HG02610 (cell line): ENCODE measurements at regions not wholly inside any gene's neighbourhood (a gene's known extent, or its start where the extent isn't known, plus 50 kb on each side); places are given as distances from the start of the nearest gene placed in this dataset.

Experiments
- ATAC-seq: cut with Tn5 transposase; IDR thresholded peaks from one replicate; pipeline ENCODE4 v1.9.1; 2021; ENCODE audit warnings: mild to moderate bottlenecking, moderate library complexity; ENCODE audit not compliant: unreplicated experiment

DNA sequence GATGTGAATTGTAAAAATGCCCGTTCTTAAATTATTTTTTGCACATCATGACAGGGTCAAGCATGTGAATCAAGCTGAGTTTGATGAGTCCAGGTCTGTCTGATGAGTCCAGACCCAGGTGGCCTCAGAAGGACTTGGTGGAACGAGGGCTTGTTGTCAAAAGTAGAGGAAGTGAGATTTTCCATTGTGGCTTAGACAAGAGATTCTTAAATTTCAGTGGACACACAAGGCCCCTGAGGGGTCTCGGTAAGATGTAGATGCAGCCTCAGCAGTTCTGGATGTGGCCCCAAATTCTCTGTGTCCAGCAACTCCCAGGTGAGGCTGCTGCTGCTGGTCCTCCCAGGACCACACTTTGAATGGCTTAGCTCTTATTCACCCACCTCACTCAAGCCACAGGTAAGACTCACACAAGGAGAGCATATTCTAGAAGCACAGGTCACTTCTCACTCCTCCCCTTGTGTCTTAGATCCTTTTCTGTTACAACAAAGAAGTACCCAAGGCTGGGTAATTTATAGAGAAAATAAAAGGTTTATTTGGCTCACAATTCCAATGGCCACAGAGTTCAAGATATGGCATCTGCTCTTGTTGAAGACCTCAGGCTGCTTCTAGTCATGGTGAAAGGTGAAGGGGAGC is 98.8 kb downstream of the GGTLC2 start:
- ATAC-seq = no peak

DNA sequence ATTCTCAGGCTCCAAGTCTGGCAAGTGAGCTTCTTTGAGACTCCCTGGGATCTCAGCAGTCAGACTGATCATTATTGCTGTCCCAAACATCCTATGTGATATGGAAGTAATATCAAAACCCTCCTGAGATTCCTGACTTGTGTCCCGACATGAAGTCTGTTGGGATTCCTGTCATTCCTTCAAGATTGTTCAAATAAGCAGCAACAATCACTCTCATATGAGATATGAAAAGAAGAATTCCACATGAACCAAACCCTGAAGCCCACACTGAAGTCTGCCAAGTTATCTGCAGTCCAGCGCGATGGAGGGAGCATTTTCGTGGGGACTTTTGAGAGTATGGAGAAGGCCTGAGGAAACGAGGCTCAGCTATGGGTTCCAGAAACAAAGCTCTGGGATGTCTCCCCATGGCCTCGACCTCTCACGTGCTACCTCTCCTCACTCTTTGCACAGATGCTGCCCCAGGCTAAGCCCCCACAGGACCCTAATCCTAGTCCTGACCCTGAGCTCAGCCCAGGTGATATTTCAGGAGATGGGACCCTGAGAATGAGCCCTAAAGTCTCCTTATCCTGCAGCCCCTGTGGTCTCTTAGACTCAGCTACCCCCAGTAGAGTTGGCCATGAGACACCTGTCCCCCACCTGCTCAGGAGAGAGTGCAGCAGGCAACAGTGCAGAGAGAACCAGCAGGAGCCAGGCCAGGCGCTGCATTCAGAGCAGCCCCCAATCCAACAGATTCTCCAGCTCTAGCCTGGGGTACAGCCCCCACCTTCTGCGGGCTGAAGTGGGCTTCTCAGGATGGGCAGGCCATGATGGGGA is 100.2 kb downstream of the GGTLC2 start:
- no peak for ATAC-seq

DNA sequence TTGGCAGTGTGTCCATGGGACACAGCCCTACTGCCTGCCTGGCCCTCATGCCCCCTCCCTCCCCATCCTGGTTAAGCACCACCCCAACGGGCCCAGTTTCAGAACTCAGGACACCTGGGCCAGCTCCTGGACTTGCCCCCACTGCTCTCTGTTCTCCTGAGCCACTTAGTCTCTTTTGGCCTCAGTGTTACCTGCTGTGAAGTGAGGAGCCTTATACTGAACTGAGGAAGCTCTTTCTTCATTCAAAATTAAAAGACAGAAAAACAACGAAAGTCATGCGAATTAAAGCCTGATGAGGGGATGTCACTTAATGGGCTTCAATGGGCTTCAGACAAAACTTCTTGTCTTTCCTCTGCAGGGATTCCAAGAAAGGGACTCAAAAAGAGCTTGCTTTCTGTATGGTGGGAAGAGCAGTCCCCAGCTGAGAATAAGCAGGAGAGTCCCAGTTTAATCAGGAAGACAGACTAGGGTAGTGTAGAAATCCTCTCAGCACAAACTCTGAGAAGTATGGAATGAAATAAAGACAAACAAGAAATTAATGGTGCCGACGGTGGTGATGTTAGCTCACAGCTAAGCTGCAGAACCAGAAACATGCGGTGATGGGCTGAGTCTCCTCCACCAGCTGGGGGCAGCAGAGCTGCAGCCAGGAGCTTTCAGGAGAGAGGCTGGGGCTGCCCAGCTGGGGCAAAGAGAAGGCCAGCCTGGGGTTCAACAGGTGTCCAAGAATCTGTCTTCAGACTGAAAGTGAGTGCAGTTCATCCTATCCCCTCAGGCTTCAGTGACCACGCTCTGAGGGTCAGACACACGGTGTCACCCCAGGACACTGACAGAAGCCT is 101.0 kb downstream of the GGTLC2 start:
- peak; percentile 43 for ATAC-seq

DNA sequence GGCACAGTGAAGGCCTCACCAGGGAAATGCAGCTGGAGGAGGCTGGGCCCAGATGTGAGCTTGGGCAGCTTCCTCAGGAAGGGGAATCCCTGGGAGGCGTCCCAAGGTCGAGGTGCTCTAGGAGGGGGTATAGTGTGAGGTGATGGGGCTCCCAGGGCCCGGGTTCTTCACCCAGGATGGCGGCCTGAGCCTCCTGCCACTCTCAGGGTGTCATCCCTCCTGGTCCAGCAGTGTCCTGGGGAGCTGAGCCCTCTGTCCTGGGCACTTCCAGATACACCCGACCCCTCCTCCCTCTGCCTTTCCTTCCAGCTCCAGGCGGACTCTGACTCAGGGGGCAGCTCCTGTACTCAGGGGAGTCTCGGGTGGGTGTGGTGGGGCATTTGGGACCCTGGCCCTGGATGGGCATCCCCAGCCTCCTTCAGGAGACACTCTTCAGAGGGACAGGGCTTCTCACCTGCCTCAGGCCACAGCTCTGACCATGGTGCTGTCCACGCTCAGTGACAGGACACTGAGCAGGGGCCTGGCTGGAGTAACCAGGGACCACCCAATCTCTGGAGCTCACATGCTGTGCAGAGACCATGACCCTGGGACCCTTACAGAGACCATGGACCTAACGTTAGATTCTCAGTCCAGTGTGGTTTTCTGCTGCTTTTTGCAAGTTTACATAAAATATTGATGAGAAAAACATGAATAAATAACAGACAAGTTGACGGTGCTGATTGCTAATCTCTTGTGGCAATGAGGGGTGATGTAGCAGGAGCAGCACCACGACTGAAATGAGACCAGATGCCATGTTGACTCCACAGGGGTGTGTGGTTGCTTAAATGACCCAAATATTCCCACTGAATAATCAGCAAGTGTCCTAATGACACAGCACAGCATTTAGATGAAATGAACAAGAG is 101.9 kb downstream of the GGTLC2 start:
- peak; percentile 13 for ATAC-seq

DNA sequence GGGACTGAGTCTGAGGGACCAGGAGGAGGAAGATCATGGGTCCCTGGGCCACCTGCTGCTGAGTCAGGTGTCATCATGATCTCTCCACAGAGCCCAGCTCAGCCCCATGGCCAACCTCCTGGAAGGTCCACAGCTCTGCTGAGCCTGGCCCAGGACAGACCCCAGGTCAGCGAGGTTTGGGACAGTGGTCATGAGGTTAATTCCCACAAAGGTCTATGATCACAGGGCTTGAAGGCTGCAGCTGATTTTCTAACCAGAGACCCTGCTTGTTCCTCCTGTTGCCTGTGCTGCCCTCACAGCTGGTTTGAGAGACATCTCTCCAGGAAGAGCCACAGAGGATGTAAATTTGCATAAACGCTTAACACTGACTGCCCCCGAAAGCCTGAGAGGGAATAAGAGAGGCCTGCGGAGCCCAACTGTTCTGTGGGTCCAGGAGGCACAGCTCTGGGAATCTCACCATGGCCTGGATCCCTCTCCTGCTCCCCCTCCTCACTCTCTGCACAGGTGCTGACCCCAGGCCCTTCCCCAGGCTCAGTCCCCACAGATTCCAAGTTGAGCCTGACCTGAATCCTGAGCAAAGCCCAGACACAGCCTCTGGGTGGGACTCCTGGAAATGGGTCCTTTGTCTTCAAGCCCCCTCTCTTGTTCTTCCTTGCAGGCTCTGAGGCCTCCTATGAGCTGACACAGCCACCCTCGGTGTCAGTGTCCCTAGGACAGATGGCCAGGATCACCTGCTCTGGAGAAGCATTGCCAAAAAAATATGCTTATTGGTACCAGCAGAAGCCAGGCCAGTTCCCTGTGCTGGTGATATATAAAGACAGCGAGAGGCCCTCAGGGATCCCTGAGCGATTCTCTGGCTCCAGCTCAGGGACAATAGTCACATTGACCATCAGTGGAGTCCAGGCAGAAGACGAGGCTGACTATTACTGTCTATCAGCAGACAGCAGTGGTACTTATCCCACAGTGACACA is 102.8 kb downstream of the GGTLC2 start:
- no peak for ATAC-seq

DNA sequence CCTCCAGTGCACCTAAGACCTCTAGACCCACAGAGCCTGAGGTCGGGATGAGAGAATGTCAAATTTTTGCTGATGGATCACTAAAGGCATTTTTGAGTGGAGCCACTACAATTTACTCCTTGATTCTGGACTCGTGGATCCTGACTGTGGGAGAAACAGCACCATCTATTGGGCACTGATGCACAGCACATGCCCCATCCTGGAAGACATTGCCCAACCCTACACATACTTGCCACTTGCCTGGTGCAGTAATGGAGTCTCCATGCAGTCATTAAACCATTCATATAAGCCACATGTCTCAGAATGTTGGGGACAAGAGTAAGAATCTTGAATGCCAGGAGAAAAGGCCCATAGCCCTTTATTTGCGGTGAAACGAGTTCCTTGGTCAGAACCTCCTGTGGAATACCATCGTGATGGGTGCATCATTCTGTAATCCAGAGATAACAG is 103.9 kb downstream of the GGTLC2 start:
- ATAC-seq = no peak

DNA sequence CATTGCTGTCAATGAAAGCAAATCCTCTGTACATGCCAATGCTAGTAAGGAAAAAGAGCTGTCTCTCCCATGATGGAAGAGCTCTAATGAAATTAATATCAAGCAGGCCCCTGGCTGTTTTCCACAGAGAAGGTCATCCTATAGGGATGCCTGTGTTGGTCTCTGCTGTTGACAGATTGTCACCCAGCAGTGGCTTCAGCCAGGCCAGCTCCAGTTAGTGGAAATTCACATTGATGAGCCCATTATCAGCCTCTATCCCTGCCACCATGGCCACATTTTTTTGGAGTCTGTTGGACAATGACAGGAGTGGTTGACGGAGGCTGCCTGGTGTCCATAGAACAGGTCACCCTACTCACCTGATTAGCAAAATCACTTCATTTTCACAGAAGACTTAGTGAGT is 104.3 kb downstream of the GGTLC2 start:
- no peak for ATAC-seq

DNA sequence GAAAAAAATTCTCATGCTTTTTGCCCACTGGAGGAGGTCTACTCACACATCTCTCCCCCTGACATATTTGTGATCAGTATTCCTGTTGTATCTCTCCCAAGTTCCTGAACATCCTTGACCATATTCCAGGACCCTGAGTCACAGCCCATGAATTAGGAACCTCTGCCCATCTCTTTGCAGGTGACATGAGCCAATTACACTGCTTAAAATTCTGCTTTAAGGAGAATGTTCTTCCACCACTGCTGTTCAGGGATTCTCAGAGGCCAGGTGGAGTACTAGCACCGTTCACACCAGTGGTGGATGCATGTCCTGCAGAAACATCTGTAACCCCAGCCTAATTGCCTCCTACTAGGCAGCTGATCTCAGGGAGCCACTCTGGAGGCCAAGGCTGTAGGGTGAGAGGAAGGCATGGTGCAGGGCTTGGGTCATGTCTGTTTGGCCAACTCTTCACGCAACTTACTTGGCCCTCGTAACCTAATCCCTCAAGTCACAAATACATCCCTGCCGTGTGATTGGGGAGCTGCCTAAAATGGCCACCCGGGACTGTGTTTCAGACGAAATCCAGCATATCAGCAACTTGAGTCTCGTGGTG is 104.8 kb downstream of the GGTLC2 start:
- no peak for ATAC-seq

DNA sequence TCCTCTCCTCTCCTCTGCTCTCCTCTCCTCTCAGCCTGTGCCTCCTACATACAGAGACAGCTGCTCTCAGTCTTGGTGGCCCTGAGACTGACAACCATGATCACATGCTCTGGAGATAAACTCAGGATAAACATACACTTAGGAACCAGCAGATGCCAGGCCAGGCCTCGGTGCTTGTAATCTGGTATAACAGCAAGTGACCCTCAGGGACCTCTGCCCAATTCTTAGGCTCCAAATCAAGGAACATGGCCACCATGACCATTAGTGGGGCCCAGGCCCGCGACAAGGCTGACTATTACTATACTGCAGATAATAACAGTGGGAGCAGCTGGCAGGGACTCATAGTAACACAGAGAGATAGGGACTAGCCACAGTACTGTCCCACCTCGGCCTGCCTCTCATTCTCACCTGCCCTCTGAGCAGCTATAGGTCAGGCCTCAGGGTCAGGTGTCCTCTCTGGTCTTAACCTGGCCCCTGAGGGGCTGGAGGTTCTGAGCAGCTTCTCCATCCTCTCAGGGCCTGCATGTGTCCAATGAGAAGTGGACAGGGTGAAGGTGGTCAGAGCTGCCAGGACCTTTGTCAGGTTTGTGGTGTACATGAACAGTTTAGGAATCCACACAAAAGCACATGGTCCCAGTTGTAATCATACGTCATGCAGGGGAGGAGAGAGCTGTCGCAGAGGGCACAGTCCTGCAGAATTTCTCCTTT is 106.1 kb downstream of the GGTLC2 start:
- ATAC-seq = no peak

DNA sequence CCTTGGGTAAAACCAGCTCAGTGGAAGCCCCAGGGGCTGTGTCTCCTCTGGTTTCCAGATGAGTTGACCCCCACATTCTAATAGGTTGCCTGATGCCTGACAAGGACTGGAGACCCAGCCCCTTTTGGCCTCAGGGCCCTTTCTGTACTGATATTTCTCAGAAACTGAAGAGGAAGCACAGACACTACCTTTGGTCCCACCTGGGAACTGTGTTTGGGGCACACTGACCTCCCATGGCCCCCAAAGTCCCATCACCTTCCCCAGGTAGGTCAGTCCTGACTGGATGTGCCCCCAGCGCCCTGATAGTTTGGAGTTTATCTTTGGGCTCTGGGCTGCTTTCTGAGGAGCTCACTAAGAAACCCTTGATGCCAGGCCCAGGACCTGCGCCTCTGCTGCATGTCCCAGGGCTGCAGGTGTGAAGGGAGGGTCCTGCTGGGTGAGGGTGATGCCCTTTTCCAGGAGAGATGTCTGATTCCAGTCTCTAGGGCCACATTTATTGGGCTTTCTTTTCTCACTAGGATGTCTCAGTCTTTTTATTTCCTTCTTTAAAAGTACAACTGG is 106.7 kb downstream of the GGTLC2 start:
- ATAC-seq = no peak

DNA sequence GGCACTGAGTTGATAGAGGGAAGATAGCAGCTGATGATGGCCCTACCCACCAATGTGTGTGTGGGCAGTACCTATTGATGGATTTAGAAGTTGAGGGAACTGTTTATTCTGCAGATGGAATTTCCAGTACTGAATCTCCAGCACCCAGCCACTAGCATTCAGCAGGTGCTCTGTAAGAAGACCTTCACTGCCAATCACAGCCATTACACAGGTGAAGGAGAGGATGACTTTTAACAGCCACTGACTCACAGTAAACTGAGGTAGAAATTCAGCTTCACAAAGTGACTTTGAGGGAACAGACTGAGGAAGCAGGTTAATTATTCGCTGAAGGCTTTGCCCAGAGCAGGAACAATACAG is 107.8 kb downstream of the GGTLC2 start:
- ATAC-seq = no peak

DNA sequence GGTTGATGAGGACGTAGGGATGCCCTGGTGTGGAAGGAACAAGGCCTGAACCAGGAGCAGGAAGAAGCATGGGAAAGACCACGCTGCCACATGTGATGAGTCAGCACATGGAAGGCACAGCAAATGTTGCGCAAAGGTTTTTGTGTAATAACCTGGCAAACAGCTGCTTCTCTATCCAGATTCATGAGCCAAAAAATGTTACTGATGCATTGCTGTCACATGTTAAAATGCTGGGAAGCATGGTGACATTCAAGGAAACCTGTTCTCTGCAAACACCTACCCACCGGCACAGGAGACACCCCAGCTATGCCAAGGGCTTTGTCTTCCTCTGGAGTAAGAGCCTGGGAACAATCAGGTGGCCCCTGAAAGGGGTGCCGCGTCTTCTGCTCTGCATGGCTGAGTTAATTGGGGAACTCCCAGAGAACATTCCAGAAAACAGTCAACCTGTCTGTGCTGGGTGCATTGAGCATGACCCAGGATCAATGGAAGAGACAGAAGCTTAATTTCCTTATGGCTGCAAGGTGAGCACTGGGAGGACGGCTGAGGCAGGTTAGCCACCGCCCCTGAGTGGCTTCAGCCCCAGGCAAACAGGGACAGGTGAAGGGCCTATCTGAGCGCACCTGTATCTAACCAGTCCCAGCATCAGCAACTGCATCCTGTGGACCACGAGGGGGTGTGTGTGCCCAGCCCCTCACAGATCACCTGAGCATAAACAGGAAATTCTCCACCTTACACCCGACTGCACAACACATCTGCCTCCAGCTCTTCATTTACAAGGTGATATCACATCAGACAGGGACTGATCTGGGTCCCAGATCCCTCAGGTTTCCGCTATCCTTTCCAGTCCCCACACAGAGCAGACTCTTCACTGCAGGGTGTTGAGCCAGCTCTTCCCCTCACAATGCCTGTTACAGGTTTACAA is 108.4 kb downstream of the GGTLC2 start:
- no peak for ATAC-seq

DNA sequence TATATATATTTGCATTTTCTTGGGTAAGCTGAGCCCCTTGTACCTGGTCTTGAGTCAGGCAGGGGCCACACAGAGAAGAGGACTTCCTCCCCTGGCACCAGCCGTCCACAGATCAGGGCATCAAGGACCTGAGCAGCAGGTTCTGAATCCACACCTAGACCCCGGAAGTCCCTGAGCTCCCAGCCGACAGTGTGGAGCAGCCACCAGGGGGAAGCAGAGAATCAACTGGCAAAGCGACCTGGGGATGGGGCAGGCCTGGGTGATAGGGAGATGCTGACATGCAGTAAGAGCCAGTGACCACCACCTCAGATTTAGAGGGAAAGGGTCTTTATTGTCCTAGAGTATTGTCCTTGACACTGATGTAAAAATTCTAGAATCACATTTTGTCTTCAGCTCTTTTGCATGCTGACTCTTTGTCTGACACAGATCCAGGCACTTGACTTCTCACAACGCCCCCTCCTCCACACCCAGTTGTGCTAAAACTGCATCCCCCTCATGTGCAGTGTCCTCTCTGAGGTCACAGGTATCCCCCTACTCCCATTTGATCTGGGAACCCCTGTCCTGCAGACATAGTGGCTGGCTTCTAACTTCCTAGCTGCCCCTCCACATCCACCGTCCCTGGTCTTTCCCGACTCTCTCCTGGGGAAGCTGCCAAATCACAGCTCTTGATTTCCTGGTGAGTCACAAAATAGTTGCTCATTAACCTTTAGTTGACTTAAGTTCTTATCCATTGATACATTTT is 109.3 kb downstream of the GGTLC2 start:
- ATAC-seq = peak; percentile 51

DNA sequence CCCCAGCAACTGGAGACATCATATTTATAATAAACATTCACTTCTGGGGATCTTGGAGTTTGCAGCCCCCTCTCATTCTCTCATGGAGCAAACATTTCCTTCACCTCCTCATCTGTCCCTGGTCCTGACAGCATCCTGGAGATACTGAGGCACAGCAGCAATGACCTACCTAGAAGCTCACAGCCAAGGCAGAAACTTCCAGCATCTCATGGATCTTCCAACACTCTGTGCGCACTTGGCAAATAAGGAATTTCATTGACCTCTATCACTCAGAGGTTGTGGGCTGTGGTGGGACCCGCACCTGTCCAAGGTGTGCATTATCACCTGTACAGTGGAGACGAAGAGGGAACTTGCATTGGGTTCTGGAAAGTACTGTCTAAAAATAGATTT is 109.8 kb downstream of the GGTLC2 start:
- no peak for ATAC-seq

DNA sequence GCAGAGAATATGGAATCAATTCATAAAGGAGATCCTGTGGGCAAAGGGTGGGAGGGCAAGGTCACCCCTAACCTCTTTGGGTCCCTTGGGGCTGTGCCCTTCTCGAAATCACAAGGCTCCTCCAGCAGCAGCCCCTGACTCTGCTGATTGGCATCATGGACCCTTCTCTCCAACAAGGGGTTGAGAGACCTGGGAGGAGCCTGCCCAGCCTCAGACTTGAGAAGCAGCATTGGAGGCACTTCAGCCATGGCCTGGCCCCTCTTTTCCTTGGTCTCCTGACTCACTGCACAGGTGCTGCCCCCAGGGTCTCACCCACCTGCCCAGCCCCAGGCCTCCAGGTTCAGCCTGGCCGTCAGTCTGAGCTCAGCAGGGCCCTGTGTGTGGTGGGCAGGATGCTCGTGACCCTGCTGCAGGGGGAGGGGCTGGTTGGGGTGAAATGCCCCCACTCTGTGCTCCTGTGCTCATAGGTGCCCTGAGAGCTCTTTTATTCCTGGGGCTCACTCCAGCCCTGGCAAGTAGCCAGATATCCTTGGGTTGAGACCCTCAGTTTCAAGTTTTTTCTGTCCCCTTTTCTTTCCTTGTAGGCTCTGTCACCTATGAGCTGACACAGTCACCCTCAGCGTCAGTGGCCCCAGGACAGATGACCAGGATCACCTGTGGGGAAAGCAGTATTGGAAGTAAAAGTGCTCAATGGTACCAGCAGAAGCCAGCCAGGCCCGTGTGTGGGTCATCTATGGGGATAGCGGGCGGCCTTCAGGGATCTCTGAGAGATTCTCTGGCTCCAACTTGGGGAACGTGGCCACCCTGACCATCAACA is 110.8 kb downstream of the GGTLC2 start:
- ATAC-seq = no peak

DNA sequence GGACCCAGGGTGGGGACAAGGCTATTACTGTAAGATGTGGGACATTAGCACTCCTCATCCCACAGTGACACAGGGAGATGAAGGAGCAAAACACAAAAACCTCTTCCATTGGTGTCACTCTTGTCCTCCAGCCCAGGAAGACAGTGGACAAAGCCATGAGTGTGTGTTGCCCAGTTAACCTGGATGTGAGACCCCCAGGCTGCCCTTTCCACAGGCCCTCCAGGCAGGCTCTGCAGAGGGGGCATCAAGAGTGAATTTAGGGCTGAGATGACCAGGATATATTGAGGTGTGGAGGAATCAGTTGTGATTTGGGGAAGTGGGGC is 111.3 kb downstream of the GGTLC2 start:
- ATAC-seq = no peak
